ENCODE measurements at regions not wholly inside any gene's neighbourhood (a gene's known extent, or its start where the extent isn't known, plus 50 kb on each side); places are given as distances from the start of the nearest gene placed in this dataset.

DNA sequence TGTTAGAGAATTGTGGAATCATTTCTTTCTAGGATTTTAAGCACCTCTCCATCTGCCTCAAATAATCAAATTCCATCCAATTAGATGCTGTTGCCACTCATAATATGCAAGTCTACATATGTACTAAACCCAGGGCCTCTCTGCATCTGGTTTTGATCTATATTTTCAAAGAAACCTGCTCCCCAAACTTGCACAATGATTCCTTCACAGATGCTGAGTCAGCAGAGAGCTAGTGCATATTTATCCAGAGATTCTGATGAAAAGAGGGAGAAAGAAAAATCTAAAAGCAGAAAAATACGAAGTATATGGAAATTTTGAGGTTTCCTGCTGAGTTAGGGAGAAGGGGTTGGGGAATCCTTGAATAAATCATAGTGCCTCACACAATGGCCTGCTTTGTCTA lies 235.1 kb upstream of the RBFOX1 start:
- DNase-seq (ENCODE audit: low read depth): no peak

DNA sequence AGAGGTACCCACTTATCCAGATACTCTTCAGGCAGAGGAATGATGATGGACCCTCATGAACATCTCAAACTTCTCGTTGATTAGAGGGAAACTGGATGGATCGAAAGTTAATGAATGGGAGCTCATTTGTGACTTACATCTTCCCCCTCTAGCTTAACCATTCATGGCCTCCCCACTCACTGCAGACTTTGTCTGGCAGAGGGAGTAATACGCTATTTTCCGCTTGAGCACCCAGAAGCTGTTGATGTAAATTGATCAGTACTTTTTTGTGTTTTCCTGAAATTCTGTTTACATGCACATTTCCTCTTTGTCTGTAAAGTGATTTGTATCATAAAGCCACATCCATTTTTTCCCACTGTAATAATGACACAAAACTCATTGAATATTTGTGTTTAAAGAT lies 239.1 kb upstream of the RBFOX1 start:
- no peak for DNase-seq (ENCODE audit: low read depth)

DNA sequence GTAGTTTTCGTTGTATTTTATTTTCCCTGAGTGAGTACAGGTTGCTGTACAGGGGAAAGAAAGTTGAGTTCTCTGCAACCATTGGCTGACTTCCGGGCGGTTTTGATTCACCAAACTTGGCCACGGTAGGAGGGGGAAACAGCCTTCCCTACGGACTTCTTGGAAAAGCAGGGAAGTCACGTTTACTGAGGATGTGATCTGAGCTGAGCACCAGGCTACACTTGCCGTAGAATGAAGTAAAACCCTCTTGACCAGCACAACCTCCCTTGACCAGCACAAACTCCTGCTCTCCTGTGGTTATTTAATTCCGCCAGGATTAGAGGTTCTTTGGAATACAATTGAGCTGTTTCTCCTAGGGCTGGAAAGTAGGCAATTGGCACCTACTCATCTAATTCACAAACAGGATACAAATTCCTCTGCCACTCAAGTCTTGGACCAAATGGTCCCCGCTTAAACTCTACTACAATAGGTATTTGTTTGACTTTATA lies 242.0 kb upstream of the RBFOX1 start:
- no peak for DNase-seq (ENCODE audit: low read depth)

DNA sequence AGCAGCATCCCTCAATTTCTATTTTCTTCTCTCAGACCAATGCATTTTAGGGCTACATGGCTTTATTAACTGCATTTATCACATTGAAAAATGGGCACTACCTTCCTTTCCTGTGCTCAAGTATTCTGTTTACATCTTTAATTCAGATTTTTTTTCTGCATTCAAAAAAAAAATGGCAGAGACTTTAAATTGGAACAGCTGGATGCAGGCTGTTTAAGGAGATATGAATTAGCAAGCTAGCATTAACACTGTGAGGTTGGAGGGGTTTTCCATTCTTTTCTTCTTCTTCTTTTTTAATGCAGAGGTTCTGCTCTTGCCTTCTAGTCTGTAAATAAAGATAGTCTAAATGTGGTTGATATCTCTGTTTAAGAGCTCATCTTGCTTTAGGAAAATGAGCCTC lies 242.9 kb upstream of the RBFOX1 start:
- DNase-seq (ENCODE audit: low read depth): no peak

DNA sequence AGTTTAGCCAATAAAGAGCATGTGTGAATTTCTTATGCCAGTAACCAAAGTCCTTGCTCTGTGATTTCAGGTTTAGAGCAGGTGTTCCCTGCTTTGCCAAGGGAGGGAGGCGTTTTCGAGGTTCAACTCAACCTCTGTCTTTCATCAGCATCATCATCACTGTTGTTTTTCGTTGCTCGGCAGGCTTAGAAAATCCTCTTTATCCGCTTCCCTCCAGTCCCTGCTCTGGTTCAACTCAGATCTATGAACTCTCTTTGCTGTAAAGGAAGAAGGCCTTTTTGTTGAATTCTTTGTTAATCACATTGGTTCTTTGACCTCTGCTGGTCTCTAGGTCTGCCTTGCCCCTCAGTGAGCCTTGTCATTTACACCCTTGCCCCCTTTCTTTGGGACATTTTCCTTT lies 243.9 kb upstream of the RBFOX1 start:
- no peak for DNase-seq (ENCODE audit: low read depth)

DNA sequence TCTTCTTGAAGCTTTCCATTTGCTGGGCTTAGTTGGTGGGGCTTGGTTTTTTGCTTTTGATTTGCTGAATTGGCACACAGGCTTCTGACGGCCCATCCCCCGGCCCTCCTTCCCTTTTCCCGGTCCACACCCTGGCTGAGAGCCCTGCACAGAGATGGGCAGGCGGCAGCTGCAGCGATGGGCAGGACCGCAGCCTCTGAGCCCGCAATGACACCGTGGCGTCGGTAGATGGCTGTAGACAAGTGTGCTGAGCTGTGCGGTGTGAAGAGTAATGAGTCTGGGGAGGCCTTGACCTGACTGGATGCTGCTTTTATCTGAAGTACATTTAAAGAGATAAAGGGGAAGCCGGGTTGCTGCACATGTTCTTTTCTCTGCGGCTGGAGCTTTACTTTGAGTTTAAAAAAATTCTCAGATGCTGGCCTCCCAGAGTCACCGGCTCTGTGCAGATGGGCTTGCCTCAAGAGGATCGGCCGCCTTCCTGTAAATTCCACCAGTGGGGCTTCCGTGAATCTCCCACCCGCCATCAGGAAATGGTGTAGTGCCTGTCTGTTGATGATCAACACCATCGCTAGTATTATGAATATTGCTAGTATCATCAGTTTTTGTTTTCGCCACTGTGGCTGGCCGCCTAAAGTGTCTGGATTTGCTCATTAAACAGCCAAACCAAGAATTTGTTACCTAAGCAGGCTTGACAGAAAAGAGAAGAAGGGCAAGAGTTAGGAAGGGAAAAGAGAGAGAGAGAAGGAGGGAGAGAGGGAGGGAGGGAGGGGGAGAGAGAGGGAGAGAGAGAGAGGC lies 245.6 kb upstream of the RBFOX1 start:
- DNase-seq (ENCODE audit: low read depth): no peak

DNA sequence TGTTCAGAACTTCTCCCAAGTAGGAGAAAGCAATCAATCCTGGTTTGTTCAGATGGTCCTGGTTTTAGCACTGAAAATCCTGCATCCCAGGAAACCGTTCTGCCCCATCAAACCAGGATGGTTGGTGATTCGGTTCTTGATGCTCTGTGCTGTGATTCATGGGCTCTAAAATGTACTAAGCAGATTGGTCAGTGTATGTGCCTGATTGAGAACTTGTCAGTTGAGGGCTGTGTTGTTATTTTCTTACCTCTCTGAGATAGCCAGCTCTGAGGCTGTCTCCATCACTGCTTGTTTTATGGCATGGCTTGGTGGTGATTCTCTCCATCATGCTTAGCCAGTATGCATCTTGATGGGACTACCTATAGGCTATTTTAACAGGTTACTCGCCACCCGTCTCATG lies 246.9 kb upstream of the RBFOX1 start:
- no peak for DNase-seq (ENCODE audit: low read depth)

DNA sequence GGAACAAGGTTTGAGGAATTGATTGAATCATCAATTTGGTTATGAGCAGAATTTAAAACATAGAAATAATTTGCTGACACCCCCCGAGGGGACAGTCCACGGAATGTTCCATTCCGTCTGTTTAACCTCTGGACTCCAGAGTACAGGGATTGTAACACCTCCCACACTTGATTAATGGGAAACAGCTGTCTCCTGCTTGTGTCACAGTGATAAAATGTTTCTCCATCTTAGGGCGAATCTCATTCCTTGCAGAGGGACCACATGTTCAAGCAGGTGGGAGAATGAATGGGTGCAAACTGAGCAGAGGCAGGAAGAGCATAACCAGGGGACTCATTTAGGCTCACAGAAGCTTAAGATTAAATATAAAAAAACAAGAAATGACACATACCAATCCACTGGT lies 249.5 kb upstream of the RBFOX1 start:
- no peak for DNase-seq (ENCODE audit: low read depth)

DNA sequence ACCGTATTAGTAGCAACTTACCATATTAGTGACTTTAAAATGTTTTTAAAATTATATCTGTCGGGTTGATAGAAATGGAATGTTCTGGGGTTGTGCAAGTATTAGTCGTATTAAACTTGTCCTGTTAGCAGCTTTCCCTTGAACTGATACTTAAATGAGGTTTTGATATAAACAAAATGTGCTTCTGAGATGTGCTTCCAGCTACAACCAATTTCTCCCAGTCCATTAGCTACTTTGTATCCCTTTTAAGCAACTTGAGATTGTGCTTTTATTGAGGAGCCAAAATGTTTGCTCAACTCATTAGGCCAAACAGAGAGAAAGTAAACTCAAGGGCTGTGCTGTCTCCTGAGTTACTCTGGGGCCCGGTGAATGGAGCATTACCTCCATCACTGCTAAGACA lies 255.0 kb upstream of the RBFOX1 start:
- DNase-seq (ENCODE audit: low read depth): no peak

DNA sequence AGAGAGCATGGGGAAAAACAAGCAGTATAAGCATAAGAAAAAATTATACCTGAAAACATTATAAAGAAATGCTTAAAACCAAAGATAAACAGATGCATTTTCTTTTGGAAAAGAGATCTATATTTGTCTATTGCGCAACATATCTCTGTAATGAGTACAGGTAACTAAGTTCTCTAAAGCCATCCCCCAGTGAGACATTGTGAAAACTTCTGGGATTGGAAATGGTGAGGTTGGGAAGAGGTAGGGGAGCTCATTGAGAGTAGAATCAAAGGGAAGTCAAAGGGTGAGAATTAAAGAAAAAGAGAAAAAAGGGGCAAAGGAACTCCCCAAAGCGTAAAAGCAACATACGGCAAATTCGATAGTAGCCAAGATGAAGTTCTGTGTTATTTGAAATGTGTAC lies 257.9 kb upstream of the RBFOX1 start:
- DNase-seq (ENCODE audit: low read depth): no peak

DNA sequence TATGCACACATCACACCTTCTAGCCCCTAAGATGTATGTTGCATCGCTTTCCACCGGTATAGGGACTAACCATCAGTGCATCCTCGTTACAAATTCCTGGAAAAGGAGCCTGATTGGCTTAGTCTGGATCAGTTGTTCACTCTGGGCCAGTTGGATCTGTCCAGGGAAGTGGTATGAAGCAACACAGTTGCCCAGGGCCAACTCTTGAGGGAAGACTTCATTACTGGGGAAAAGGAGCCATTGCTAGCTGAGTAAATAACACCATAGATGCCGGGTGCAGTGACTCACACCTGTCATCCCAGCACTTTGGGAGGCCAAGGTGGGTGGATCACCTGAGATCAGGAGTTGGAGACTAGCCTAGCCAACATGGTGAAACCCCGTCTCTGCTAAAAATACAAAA lies 275.2 kb upstream of the RBFOX1 start:
- no peak for DNase-seq (ENCODE audit: low read depth)

DNA sequence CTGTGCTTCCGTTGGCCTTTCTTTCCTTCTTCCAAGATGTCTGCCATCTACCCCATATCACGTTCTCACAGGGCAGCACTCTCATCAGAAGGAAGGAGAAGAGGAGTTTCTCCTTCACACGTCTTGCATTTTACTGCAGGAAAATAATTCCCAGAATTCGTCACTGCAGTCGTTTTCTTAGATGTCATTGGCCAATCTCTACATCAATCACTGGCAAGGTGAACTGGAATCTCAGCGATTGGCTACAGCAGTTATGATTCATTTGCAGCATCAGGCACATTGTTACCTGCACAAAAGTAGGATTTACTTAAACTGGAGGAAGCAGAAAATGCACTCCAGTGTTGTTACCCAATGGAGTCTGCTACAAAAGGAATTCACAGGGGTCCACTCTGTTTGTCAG lies 277.2 kb upstream of the RBFOX1 start:
- no peak for DNase-seq (ENCODE audit: low read depth)

DNA sequence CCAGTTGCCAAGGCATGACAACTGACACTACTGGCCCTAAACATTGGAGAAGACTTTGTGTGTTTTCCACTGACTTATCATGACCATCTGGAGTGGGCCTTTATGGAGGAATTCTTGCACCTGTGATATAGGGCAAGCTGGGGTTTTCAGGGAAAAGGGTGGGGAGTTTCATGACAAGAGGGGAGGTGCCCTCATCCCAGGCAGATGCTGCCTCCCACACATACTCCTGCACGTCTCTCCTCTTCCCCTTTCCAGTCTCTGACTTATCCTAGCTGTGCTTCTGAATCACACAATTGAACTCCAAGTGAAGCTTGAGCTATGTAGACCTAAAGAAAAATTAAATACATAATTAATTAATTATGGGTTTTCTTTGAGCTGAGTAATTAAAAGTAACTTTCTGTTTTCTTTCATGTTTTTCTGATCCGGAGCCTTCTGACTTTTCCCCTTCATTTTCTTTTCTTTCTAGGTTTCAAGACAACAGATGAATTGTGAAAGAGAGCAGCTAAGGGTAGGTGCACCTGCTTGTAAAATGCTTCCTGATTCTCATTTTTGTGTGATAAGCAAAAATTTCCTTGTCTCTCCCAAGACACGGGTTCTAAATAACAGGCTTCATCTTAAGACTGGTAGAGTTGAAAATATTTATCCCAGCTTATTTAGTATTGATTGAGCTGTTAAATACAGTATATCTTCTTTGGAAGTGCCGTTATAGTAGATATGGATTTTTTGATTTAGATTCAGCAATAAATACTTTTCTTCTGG lies 280.9 kb upstream of the RBFOX1 start:
- DNase-seq (ENCODE audit: low read depth): no peak

DNA sequence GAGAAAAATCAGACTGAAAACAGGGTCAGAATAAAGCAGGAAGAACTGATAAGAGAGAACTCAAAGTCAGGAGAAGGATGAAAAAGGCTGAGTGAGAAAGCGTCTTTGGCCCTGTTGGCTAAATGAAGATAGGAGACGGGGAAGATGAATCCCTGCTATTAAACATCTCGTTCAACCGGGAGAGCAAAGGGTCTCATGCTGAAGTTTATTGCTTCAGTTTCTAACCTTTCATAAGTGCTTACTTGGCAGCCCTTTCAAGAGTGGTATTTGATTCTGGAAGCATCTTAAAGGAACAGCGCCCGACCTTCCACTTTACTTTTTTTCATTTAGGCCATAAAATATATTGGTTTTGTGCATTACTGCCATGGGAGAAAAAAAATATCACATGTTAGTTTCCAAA lies 288.3 kb upstream of the RBFOX1 start:
- DNase-seq (ENCODE audit: low read depth): no peak

DNA sequence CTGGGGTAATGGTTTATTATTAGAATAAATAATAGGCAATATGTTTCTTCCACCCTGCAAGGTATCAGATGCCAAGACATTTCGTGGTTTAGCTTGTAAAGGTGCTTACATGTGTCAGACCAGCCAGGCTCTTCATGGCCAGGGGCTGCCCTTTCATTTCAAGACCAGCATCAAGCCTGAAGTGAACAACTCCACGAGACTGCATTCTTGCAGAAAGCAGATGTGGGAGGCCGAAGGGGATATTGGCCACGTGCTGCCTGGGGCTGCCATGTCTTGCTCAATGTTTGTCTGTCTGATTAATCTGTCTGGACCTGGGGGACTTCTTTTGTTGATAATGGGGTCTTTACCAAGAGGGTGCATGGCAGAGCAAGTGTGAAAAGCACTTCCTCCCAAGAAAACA lies 294.2 kb upstream of the RBFOX1 start:
- DNase-seq (ENCODE audit: low read depth): no peak

DNA sequence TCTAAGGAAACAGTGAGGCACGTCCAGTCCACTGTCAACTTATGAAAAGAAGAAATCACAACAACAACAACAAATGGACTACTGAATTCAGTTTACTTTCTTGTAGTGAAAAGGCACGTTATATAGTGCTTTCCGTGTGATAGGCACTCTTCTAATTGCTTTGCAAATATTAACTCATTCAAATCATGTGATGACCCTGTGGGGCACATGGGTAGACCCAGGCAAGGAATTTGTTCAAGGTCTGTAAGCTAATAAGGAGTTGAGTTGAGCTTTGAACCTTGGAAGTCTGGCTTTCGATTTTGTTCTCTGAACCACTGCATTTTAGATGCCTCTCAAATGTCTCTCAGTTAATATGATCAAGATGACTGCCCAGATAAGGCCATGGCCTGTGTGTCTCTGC lies 295.1 kb upstream of the RBFOX1 start:
- DNase-seq (ENCODE audit: low read depth): no peak

DNA sequence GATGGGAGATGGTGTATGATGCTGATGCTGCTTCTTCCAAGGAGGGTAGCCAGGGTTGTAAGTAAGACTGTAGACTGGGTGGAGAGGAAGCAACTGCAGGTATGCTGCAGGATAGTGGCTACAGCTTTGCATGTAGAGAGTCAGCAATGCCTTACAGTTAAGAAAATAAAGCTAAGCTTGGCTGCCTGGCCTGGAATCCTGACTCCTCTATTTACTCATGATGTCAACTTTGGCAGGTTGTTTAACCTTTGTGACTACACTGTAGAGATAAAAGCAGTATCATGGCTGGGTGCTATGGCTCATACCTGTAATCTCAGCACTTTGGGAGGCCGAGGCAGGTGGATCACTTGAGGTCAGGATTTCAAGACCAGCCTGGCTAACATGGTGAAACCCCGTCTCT lies 301.6 kb upstream of the RBFOX1 start:
- DNase-seq (ENCODE audit: low read depth): no peak

DNA sequence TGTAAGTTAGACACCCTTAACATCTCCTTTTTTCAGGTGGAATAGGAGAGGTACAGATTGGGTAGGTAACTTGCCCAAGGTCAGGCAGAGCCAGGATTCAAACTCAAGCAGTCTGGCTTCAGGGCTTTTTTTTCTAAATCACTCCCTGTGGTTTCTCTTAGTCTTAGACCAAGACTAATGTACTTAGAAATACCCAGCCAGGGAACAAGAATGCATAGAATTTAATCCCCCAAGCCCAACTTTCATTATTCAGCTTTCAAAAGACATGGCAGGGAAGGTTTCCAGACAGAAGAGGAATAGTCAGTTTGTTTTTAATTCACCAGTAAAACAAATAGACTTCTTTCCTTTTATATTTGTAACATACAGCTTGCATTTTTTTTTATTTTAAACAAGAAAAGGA lies 305.2 kb upstream of the RBFOX1 start:
- DNase-seq (ENCODE audit: low read depth): no peak

DNA sequence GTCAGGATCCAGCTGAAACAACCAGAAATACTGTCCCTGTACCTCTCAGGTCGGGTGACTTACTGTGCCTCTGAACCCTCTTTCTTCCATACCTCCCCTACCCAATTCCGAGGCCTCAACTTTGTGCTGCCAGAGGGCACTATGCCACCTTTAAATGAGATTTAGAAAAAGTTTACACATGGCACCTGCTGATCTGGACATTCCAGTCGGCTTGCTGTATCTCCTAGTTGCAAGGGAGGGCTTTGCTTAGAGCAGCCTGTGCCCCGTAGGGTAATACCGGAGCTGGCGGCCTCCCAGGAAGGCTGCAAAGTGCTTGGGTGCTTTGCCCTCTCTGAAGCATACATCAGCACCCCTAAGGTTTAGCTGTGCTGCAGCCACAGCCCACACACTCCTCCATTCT lies 306.0 kb upstream of the RBFOX1 start:
- no peak for DNase-seq (ENCODE audit: low read depth)

DNA sequence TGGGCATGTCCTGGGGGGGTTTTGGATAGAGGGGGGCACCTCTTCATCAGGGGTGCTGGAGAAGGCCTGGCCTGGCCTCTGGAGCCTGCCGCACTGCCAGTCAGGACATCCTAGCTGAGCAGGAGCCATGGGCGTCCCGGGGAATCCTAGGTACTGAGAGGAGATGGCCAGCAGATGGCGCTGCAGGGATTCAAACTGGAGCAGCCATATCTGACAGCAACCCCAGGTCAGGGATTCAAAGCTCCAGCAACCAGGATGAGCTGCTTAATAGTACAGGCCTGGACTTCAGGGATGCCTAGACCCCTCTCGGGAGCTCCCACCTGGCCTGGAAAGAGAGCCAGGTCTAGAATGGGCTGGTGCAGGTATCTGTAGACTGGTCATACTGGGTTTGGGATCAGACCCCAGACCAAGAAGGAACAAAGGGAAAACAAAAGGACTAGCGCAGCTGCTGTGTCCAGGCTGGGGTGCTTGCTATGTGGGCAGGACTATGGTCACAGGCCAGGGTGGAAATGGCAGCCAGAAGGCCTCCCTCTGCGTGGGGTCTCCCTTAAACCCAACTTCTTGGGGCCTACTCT lies 306.9 kb upstream of the RBFOX1 start:
- no peak for DNase-seq (ENCODE audit: low read depth)

DNA sequence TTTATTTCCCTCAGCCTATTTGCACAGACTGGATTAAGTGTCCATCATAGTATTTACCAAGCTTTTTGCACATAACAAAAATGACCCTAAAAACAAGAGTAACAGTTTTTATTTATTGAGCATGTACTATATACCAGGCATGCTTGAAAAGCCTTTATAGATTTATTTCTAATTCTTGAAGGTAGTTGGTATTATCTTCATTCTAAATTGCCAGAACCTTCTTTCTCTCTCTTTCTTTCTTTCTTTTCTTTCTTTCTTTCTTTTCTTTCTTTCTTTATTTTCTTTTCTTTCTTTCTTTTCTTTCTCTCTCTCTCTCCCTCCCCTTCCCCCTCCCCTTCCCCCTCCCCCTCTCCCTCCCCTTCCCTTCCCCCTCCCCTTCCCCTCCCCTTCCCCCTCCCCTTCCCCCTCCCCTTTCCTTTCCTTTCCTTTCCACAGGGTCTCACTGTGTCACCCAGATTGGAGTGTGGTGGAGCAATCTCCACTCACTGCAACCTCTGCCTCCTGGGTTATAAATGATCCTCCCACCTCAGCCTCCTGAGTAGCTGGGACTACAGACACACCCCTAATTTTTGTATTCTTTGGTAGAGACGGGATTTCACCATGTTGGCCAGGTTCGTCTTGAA lies 310.9 kb upstream of the RBFOX1 start:
- DNase-seq (ENCODE audit: low read depth): no peak

DNA sequence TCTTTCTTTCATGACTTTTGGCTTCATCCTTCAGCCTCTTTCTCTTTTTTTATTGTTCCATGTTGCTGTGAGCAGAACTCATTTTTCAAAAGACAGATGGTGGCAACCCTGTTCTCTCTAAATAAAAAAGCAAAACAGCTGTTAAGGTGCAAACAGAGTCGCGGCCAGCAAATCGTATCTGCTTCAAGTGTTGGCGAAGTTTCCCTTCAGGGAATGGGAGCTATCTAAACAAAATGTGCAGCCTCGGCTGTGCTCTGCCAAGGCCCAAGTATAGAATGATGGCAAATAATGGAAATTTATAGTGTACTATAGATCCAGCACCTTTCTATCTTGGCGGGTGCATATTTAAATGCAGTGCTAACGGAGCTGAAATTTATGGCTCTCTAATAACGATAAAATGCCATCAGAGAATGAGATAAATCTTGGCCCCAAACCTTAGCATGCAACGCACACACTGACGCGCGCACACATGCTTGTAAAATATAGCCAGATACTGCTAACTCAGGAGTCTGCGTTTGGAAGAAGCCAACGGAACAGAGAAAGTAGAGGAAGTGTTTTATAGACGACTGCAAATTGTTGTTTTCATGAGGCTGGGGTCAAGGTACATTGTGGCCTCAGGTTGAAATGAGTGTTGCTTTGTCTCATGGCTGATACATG lies 315.5 kb upstream of the RBFOX1 start:
- no peak for DNase-seq (ENCODE audit: low read depth)
